ENCODE measurements at regions not wholly inside any gene's neighbourhood (a gene's known extent, or its start where the extent isn't known, plus 50 kb on each side); places are given as distances from the start of the nearest gene placed in this dataset.
"Not testable (repeated sequence)": the region's sequence is repeated elsewhere in the genome, so short reads cannot be mapped to it uniquely, and the experiment has no call there.

DNA sequence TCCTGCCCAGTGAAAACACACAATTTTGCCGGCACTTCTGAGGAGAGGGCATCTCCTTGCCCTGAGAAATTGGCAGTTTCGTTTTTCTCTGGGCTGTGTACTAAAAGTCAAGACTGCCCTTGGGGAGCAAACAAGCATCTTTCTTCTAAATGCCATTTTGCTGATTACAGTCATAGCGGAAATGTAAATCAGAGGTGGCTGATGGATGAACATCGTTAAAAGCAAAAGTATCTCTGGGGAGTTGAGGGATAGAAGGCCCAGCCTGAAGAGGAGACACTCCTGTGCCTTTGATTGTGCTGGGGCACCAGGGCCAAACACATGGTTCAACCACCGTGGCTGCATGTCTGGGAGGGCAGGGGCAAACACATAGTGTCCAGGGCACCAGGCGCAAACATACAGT lies 49.8 kb downstream of the ABCC12 start:
- DNase-seq (ENCODE audit: low spot score), result no peak

DNA sequence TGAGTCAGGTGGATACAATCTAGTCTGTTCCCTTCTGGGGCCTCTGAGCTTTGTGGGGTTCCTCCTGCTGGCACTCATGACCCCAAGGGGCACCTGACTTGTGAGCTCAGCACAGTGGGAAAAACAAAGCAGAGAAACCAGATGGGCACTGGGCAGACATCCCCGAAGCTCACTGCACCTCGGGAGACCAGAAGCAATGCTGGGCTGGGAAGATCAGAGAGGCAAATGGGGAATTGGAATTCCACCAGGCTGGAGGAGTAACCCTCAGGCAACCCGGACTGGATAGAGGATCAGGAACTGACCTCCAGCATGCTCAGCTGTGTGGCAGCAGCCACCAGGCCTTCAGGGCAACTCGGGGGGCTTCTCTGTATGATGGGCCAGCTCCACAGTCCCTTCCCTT lies 50.3 kb downstream of the ABCC12 start:
- no peak for DNase-seq (ENCODE audit: low spot score)

DNA sequence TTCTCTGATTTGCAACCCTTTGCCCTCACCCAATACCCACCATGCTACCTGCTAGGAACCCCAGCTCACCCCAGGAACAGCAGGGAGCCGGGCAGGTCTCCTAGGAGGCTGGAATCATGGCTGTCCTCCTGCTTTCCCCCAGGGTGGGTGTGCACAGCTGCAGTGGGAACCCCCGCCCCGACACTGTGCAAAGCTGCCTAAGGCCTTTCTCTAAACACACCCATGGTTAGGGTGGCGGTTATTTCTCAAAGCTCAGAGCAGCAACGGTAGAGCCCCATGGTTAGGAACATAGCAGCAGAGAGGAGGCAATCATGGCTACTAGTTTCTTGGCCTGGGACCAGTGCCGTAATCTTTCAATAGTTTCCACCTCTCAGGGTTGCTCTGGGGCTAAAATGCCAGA lies 52.2 kb downstream of the ABCC12 start:
- DNase-seq (ENCODE audit: low spot score), result no peak

DNA sequence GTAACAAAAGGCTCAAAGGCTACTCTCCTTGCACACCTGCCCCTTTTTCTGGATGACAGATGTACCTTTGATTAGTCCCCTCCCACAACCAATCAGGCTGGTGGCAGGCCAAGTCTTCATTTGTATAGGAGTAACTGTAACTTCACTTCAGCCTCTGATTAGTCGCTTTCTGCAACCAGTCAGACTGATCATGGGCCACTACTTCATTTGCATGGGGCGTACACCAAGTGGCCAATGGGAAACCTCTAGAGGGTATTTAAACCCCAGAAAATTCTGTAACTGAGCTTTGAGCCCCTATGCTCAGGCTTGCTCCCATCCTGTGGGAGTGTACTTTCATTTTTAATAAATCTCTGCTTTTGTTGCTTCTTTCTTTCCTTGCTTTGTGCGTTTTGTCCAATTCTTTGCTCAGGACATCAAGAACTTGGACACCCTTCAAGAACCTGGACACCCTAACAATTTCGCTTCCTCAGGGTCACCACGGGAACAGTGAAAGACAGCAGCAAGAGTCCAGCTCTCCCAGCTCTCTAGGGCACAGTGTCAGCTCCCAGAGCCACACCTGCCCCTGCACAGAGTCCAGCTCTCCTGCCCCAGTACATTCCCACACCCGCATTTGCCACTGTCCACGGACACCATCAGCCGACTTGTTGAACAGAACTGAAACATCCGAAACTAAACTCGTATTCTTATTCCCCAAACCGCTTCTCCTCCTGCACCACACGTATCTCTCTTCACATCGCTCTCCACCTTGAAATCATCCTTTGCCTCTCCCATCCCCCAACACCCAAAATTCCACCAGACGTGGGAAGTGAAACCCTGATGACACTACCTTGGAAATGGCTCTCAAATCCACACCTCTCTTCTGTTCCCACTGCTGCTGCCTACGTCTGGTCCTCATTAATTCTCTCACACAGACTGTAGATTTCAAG lies 53.4 kb downstream of the ABCC12 start:
- DNase-seq (ENCODE audit: low spot score), result no peak

DNA sequence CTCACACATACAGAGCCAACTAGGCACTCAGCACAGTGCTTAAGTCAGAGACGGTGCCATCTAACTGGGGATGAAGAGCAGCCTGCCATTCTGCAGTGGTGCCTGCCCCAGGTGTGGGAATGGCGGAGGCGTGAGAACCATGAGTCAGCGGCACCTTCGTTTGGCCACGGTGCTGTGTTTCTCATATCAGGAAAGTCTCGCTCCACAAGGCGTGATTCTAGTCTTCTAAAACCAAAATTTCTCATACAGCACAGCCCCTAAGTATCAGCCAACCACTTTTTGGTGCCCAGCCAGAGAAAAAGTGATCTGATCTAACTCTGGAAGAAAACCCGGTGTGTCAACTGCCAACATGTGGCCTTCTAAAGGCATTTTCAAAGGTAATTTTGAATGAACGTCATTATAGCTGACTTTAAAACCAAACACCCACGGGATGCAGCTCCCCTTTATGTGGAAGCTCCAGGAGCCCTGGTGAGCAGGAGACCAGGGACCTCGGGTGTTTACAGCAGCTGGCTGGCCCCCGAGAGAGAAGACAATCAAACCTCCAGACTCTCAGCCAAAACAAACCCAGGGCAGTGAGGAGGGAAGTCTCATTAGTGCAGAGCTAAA lies 54.6 kb downstream of the ABCC12 start:
- DNase-seq (ENCODE audit: low spot score), result no peak

DNA sequence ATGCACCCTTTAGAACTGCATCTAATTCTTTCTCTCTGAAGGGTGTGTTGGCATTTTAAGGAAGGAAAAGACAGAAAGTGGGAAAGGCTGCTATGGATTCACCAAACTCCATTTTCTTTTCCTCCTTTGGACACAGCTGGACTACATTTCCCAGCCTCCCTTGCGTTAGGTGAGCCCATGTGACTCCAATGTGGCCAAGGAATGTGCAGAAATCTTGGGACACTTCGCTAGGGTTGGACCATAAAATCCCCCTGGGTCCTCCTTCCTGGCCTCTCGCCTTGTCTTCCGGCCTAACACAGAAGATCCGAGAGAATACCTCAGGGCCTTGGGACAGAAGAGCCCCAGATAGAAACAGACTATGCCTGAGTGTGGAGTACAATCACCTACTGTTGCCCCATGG lies 56.3 kb downstream of the ABCC12 start:
- DNase-seq (ENCODE audit: low spot score), result peak; percentile 44

DNA sequence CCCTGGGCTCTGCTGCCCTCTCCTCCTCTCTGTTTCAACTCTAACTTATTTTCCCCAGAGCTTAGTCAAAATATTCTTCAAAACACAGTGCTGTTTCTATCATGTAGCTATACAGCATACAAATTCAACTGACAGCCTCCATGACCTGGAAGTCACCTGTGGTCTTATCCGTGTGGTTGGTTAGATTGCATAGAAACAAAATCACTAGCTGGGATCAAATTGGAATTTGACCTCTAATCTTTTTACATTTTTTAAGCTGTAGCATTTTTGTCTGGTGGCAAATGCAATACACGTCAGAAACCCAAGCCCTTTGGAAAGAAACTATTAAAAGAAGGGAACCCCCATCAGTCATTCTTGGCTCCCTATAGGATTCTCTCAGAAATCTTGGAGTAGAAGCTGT lies 57.3 kb downstream of the ABCC12 start:
- DNase-seq (ENCODE audit: low spot score), result no peak

DNA sequence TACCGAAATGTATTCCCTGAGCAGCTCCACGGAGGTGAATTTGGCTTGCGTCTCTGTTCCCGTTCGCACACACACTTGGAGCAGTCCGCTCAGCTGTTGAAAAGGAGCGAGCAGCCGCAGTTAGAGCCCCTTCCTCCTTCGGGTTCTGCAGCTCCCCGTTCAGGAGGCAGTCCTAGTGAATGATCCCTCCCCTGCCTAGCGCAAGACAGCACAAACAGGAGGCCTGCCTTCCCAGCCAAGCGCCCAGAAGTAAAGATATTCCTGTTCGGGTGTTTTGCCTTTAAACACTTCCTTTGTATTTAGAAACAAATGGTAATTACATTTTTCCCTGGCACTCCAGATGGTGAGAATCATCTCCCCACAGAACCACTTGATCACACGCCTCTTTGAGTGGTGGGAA lies 64.7 kb downstream of the ABCC12 start:
- no peak for DNase-seq (ENCODE audit: low spot score)

DNA sequence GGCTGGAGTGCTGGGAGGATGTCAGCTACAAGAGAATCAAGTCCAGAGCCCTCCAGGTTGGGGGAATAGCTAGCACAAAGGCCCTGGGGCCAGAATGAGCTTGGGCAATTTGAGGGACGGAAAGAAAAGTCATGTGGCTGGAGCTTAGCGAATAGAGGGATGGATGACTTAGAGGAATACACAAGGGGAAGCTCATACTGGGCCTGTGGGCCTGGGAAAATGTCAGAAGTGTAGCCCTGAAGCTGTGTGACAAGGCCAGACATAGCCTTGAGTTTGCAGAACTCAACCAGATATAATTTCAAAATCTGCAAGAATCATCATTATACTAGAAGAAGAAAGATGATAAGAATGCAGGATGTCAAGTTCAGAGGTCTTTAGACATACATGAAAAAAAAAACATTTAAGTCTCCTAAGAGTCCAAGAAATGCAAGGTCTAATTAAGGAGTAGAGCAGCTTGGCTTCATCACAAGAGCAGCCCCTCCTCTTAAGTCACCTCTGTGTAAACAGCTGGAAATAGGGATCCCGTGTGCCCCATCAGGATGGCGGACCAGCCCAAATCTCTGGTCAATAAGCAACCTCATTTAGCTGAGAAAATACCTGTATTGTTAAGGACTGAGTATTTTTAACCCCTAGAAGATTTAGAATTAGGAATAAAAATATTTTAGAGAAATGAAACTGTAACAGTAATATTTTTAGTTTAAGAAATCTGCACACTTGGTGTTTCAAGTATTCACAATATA lies 66.6 kb downstream of the ABCC12 start:
- DNase-seq (ENCODE audit: low spot score), result no peak

DNA sequence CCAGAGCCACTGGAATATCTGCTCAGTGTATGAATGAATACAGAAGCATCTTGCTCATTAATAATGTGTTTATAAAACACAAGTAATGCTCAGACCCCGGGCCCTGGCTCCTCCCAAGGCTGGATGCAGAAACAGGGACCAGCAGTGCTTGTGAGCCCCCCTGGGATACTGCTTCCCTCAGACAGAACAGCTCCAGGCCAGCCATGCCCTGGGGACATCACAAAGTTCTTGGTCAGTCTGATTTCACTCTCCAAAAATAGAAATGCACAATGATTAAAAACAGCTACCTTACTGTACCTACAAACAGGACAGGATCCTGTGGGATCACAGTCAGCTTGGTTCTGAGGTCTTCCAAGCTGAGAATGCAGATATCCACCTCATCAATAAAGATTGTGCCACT lies 68.2 kb downstream of the ABCC12 start:
- no peak for DNase-seq (ENCODE audit: low spot score)

DNA sequence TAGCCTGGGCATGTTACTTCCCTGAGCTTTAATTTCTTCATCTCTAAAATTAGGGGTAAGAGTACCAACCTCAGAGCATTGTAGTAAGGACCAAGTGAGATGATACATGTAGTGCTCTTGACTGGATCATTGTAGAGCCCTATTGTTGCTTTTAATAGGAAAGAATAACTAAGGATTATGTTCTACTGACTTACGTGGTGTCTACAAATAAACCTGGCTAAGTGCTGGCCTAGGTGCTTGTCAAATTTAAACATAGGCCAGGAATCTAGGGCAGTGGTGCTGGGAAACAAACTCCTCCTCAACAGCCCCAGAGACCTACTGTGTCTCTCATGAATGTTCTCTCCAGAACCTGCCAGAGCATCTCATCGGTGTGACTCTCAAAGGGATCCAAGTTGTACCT lies 69.4 kb downstream of the ABCC12 start:
- DNase-seq (ENCODE audit: low spot score), result no peak

DNA sequence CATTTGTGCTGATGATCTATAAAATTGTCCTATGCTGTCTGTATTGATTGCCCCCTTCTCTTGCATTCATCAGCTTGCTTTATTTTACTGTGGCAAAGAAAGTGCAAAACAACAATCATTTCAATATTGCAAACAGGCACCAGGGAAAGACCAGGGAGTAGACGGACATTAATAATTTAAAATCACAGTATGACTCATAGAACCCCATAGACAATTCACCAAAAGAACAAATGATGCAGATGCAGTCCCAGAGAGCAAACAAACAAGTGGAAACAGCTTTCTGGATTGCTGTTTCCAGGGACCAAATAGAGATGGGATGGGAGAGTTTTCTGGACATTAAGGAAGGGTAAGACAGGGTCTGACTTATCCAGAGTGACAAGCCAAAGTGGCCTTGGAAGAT lies 70.1 kb downstream of the ABCC12 start:
- no peak for DNase-seq (ENCODE audit: low spot score)

DNA sequence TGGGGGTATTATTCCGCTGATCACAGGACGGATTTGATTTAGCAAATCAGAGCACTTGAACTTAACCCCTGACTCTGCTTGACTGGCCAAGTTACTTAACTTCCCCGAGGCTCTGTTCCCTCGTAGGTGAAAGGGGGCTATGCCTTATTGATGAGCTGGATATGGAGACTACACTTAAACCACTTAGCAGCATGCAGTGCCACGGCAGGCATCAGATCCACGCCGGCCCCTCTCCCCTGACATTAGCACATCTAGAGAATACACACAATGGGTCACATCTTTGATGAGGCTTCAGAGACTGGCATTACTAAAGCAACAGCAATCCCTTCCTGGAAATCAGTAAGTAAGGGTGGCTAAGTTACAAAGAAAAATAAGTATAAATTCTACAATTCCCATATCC lies 71.0 kb downstream of the ABCC12 start:
- DNase-seq (ENCODE audit: low spot score), result no peak

DNA sequence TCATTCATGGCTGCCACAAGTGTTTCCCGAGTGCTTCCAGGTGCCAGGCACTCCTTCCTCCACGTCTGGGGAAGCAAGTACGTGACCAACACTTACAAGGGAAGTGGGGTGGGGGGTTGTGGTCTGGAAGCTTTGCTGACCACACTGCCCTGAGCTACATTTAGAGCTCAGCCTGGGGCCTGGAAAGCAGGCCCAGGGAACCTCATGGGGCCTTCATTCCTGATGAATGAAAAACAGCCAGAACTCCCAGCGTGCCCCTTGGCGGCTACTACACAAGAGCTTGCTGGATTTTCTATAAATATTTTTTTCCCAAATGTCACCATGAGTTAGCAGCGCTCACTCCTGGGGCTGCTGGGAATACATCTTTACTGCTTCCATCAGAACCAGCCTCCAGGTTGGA lies 73.3 kb downstream of the ABCC12 start:
- no peak for DNase-seq (ENCODE audit: low spot score)

DNA sequence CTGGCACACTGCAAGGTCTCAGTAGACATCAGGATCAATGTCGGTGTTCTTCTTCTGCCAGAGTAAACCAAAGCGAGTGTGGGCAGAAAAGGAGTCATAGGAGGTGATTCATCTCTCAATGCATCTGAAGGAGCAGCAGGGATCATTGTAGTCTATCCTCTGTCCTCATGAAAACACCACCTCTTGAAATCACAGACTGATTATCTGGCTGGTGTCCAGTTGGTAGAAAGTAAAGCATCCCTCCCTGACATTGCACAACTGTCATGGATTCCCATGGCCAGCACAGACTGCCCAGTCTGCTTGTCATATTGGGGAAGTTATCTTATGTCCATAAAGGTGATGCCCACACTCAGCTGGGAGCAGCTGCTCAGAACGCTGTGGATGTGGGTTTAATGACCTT lies 74.1 kb downstream of the ABCC12 start:
- no peak for DNase-seq (ENCODE audit: low spot score)

DNA sequence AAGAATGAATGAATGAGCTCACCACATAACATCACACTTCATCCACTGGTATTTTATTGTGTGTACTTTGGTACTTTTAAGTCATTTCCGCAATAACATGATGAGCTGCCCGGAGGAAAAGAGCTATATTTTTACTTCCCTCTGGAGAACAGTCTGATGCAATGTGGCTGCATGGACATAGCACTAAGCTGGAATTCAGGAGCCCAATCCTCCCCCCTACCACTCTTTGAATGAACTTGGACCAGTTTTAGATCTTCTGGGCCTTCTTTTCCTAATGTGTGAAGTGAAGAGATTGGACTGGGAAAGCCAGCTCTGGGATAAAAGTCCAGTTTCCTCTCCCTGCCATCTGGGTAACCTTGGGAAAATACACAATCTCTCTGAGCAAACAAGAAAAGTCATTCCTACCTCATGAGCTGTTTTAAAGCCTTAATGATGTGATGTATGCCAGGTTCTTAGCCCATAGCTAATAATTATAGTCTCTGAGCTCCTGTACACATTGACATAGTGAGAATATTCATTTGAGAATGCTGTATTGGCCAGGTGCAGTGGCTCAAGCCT lies 79.3 kb downstream of the ABCC12 start:
- DNase-seq (ENCODE audit: low spot score), result no peak

DNA sequence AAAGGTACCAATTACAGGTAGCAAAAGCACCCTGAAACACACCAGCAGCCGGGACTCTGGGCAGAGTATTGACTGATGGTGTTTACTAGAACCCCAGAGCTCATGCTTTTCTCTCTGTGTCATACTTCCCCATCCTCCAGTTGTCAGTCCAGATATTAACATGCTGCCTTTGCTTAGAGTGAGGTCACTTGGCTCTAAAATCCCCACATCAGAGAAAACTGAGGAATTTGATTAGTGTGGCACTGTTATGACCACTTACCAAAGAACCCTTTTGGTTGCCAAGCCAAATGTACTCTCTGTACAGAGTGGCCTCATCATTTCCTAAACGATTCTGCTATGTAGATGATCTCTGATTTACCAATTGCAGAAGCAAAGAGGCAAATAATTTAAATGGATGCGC lies 80.4 kb downstream of the ABCC12 start:
- no peak for DNase-seq (ENCODE audit: low spot score)

DNA sequence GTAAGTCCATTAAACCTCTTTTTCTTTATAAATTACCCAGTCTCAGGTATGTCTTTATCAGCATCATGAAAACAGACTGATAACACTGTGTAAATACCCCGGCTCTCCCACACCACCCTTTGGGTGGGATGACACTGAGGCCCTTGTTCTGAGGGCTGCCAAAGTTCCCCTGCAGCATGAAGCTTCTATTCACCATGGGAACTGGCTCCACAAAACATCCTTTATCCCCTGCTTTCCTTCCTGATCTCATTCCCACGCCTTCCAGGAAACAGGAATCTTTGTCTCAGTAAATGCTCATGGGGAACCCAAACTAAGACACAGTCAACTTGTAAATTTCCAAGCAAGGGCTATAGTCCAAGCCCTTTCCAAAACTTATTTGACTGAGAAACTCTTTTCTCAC lies 88.4 kb downstream of the ABCC12 start:
- DNase-seq (ENCODE audit: low spot score), result no peak

DNA sequence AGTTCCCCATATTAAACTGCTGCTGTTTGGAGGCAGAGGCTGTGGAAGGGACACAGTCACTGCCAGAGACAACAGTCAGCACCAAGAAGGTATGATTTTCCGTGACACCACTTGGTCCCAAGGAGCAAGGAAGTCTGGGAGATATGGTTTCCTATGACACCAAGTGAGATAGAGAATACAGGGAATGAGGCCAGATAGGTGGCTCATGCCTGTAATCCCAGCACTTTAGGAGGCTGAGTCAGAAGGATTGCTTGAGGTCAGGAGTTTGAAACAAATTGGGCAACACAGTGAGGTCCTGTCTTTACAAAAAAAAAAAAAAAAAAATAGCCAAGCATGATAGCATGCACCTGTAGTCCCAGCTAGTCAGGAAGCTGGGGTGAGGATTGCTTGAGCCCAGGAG lies 90.8 kb downstream of the ABCC12 start:
- DNase-seq (ENCODE audit: low spot score), result no peak

DNA sequence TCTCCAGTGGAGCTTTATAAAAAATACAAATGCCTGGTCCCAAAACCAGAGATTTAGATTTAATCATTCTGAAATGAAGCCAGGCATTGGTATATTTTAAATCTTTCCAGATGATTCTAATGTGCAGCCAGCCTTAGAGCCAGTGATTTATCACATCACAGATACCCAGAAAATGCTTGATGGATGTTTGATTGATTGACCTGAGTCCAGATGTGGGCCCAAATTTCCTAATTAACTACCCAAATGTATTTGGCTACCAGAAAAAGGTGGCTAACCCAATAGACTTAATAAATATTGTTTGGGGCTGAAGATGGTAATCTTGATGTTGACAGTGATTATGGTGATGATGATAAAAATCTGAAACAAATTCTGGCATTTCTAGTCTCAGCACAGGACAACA lies 93.1 kb downstream of the ABCC12 start:
- DNase-seq (ENCODE audit: low spot score), result no peak

DNA sequence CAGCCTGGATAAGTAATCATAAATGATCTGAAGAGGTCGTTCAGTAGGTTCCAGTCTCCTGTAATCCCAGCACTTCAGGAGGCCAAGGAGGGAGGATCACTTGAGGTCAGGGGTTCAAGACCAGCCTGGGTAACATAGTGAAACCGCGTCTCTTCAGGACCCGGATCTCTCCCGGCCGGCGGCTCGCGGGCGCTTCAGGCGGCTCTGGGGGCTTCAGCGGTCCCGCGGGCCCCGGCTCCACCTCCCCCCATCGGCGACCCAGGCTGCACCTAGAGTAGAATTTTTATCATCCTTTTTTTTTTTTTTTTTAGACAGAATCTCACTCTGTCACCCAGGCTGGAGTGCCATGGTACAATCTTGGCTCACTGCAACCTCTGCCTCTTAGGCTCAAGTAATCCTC lies 95.9 kb downstream of the ABCC12 start:
- DNase-seq (ENCODE audit: low spot score), result no peak

DNA sequence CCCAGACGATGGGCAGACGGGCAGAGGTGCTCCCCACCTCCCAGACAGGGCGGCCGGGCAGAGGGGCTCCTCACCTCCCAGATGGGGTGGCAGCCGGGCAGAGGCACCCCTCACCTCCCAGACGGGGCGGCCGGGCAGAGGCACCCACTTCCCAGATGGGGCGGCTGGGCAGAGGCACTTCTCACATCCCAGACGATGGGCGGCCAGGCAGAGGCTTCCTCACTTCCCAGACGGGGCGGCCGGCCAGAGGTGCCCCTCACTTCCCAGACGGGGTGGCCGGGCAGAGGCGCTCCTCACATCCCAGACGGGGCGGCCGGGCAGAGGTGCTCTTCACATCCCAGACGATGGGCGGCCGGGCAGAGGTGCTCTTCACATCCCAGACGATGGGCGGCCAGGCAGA lies 96.6 kb downstream of the ABCC12 start:
- not testable (repeated sequence) for DNase-seq (ENCODE audit: low spot score)

DNA sequence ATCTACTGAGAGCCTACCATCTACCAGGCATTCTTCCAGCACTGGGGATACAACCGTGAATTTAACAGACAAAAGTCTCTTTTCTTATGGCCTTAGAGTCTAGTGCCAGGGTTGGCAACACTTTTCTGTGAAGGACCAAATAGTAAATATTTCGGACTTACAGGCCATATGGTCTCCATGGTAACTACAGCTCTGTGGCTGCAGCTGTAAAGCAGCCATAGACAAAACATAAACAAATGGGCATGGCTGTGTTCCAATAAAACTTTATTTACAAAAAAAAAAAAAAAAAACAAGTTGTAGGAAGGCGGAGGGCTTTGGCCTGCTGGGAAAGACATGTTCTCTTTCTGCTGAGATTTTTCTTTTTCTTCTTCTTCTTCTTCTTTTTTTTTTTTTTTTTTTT lies 98.7 kb downstream of the ABCC12 start:
- no peak for DNase-seq (ENCODE audit: low spot score)
